HepG2 (cell line): ENCODE measurements at regions not wholly inside any gene's neighbourhood (a gene's known extent, or its start where the extent isn't known, plus 50 kb on each side); places are given as distances from the start of the nearest gene placed in this dataset.
"Not testable (repeated sequence)": the region's sequence is repeated elsewhere in the genome, so short reads cannot be mapped to it uniquely, and the experiment has no call there.

Experiments
- ATAC-seq: fragments of 200-7000 bp; cut with Tn5 transposase; 3 replicates; pipeline ENCODE4 v1.9.1; 2020; ENCODE audit warnings: mild to moderate bottlenecking, moderate library complexity
- BruUV-seq: library from RNA; stranded (reverse); fragments of 400-500 nt; replicated peaks from 2 replicates; lab custom pipeline; 2021; lab: Mats Ljungman, UMichigan
- CTCF ChIA-PET: fragments of 300-600 bp; formaldehyde crosslinking; extraction: SDS; loops from one replicate; lab custom pipeline; 2021; ENCODE audit warnings: low total read pairs, inconsistent platforms, low intra/inter-chr PET ratio; lab: Yijun Ruan, JAX
- POLR2A ChIA-PET: fragments of 350-600 bp; sonication (Branson Sonifier 250); formaldehyde crosslinking; loops from one replicate; lab custom pipeline; 2020; ENCODE audit warnings: antibody characterized with exemption, inconsistent platforms; lab: Yijun Ruan, JAX
- DNase-seq: peaks from one replicate; pipeline ENCODE4 v3.0.0-alpha.2; 2015; ENCODE audit warnings: low spot score
- FAIRE-seq: peaks from 3 replicates; lab custom pipeline; 2011; peaks lifted over from hg19 to GRCh38; lab: Jason Lieb, UNC
- H2AFZ ChIP-seq: one replicate; pipeline ENCODE4 v1.6.1; 2011; ENCODE audit warnings: low read length, inconsistent platforms
- H3K27ac ChIP-seq: fragments of 300-600 bp; 3 replicates; pipeline ENCODE4 v1.8.0; 2011; ENCODE audit warnings: mixed run types, mild to moderate bottlenecking, mixed read lengths, low read length, inconsistent platforms; ENCODE audit not compliant: insufficient read depth; ENCODE audit errors: extremely low read length
- H3K27me3 ChIP-seq, 2 experiments: fragments of 200-600 bp in 1 of 2; 2 replicates in 1 of 2; 3 replicates in 1 of 2; pipeline versions ENCODE4 v1.6.0 to v1.8.0; 2011; ENCODE audit warnings: low read length in 2 of 2, mild to moderate bottlenecking in 2 of 2, moderate library complexity in 2 of 2, inconsistent platforms in 1 of 2; ENCODE audit not compliant: insufficient read depth in 2 of 2, control insufficient read depth in 1 of 2
- H3K36me3 ChIP-seq, 2 experiments: fragments of 200-600 bp in 1 of 2; replicated peaks in 1 of 2; 2 replicates in 1 of 2; 3 replicates in 1 of 2; pipeline versions ENCODE4 v1.5.1 to v1.8.0; 2011; ENCODE audit warnings: low read length in 2 of 2, inconsistent platforms in 1 of 2; ENCODE audit not compliant: insufficient read depth in 2 of 2, control insufficient read depth in 1 of 2
- H3K4me1 ChIP-seq: 2 replicates; pipeline ENCODE4 v1.5.1; 2012; ENCODE audit warnings: low read length, inconsistent platforms; ENCODE audit not compliant: insufficient read depth
- H3K4me2 ChIP-seq: 2 replicates; pipeline ENCODE4 v1.6.0; 2011; ENCODE audit warnings: low read depth, low read length, inconsistent platforms
- H3K4me3 ChIP-seq, 3 experiments: fragments of 200-600 bp in 1 of 3; sonication (generic), shearing (Covaris generic) in 1 of 3; replicated peaks in 1 of 3; 2 replicates each; pipeline ENCODE4 v1.5.1; 2011 to 2016; ENCODE audit warnings: low read length in 3 of 3, inconsistent platforms in 2 of 3, low read depth in 2 of 3, mild to moderate bottlenecking in 2 of 3, control low read depth in 1 of 3, mixed read lengths in 1 of 3; ENCODE audit not compliant: insufficient read depth in 1 of 3
- H3K79me2 ChIP-seq: one replicate; pipeline ENCODE4 v1.6.1; 2011; ENCODE audit warnings: low read length, inconsistent platforms; ENCODE audit not compliant: insufficient read depth
- H3K9ac ChIP-seq: 2 replicates; pipeline ENCODE4 v1.6.0; 2011; ENCODE audit warnings: mild to moderate bottlenecking, low read depth, low read length, inconsistent platforms; ENCODE audit not compliant: insufficient read depth
- H3K9me3 ChIP-seq: 2 replicates; pipeline ENCODE4 v1.5.1; 2012; ENCODE audit warnings: mild to moderate bottlenecking, low read length
- H4K20me1 ChIP-seq: 2 replicates; pipeline ENCODE4 v1.6.0; 2011; ENCODE audit warnings: inconsistent platforms, mild to moderate bottlenecking, low read length, moderate library complexity; ENCODE audit not compliant: insufficient read depth
- CC2D1A ChIP-seq: sonication (generic); formaldehyde crosslinking; IDR thresholded peaks from 2 replicates; pipeline ENCODE4 v1.8.1; 2023; ENCODE audit warnings: mild to moderate bottlenecking, missing genetic modification reagents
- CEBPB ChIP-seq: IDR thresholded peaks from 2 replicates; pipeline ENCODE4 v1.6.1; 2011; ENCODE audit warnings: low read depth, low read length, improper control_type of control experiment, borderline replicate concordance
- KDM3A ChIP-seq: IDR thresholded peaks from 2 replicates; pipeline ENCODE4 v1.6.1; 2018; ENCODE audit warnings: low read depth, missing compliant biosample characterization
- MAFF ChIP-seq: IDR thresholded peaks from 2 replicates; pipeline ENCODE4 v1.6.1; 2011; ENCODE audit warnings: low read depth, low read length, improper control_type of control experiment
- MAFK ChIP-seq, 2 experiments: IDR thresholded peaks in 1 of 2; conservative IDR thresholded peaks in 1 of 2; 2 replicates each; pipeline ENCODE4 v1.6.1; 2011; ENCODE audit warnings: improper control_type of control experiment in 2 of 2, low read length in 2 of 2
- SP4 ChIP-seq: sonication (generic); formaldehyde crosslinking; IDR thresholded peaks from 2 replicates; pipeline ENCODE4 v1.8.1; 2023; ENCODE audit warnings: mild to moderate bottlenecking, missing genetic modification reagents
- ZNF792 ChIP-seq: IDR thresholded peaks from 2 replicates; pipeline ENCODE4 v1.6.1; 2016
- ZZZ3 ChIP-seq: sonication (generic); formaldehyde crosslinking; IDR thresholded peaks from 2 replicates; pipeline ENCODE4 v1.4.0; 2020; ENCODE audit warnings: missing genetic modification reagents, mild to moderate bottlenecking, borderline replicate concordance
- WGBS: methylation state at CpG from one replicate; pipeline ENCODE4 v1.1.6; 2017; ENCODE audit warnings: low lambda C conversion rate; 5-methylcytosine and 5-hydroxymethylcytosine counted together
- in situ Hi-C: cut with HindIII; loops from 2 replicates; pipeline ENCODE4 v1.10.0; 2017; ENCODE audit warnings: low pct_unique_long_range_greater_than_20kb; ENCODE audit not compliant: extremely low pct_ligation_motif_present
- intact Hi-C: fragments of 100-400 bp; cut with micrococcal nuclease; formaldehyde crosslinking; loops from one replicate; pipeline ENCODE4 v1.10.0; 2022; ENCODE audit not compliant: unreplicated experiment

- ATAC-seq (no peak), DNase-seq (no peak), FAIRE-seq (no peak)
- WGBS: 85% methylated on average over 2 of the region's 2 CpGs
- Histone ChIP-seq H3K79me2 (no peaks in the 10 kb centered on the region), H3K9me3 (0 out of 2 replicates have a peak, but pooled peaks cover 4% of the 10 kb centered on the region), H4K20me1 (no peaks in the 10 kb centered on the region), H2AFZ (no peak overlapping the region), H3K27me3 (no peaks in the 10 kb centered on the region), H3K27ac (no peak overlapping the region), H3K36me3 (no peaks in the 10 kb centered on the region), H3K9ac (no peak overlapping the region), H3K4me3 (no peak overlapping the region)
- intact Hi-C loops: no loop called here
- in situ Hi-C loops: no loop called here
- ChIA-PET POLR2A (no interaction called here), CTCF (no interaction called here)
- no TSS peak for BruUV-seq
- no peak for TF ChIP-seq CC2D1A
- no peak for TF ChIP-seq SP4 (CRISPR knock-in tag)
- TF ChIP-seq MAFK (conservative IDR thresholded peaks at IDR 0.05 in 1 of 2, IDR thresholded peaks at IDR 0.05 in 1 of 2; ENCODE audit: low read length in 2 of 2): peak; percentile 65 to 76
- no peak for TF ChIP-seq ZNF792 (CRISPR knock-in tag)
- TF ChIP-seq ZZZ3: no peak
- no peak for TF ChIP-seq CEBPB
- TF ChIP-seq KDM3A (CRISPR knock-in tag): no peak
- peak; percentile 77 for TF ChIP-seq MAFF
- TF ChIP-seq, all 625 proteins: peak for 2
- peaks cover 32% of the 10 kb centered on the region for H3K4me1 ChIP-seq
- no peak overlapping the region for H3K4me2 ChIP-seq
Observed at GRCh38 chr5:67765697-67766096, 449.9 kb upstream of the PIK3R1 start.

GRCh38 chr5:67757771-67758170, 457.8 kb upstream of the PIK3R1 start:
- H3K4me3 ChIP-seq, ATAC-seq: not testable (repeated sequence)
- 94% methylated on average over 6 of the region's 10 CpGs for WGBS

More at GRCh38 chr5:67757771-67758170, 457.8 kb upstream of the PIK3R1 start:
- CTCF ChIA-PET, H3K4me1 ChIP-seq, H2AFZ ChIP-seq, H3K4me2 ChIP-seq, H3K9ac ChIP-seq, FAIRE-seq, H3K27me3 ChIP-seq, H4K20me1 ChIP-seq, H3K36me3 ChIP-seq, DNase-seq, H3K79me2 ChIP-seq, in situ Hi-C loops, POLR2A ChIA-PET, intact Hi-C loops, BruUV-seq, H3K27ac ChIP-seq: not testable (repeated sequence)
- H3K9me3 ChIP-seq: peaks cover 18% of the 10 kb centered on the region; the same call in 1 of the 2 replicates
